K562 (cell line): ENCODE measurements at regions not wholly inside any gene's neighbourhood (a gene's known extent, or its start where the extent isn't known, plus 50 kb on each side); places are given as distances from the start of the nearest gene placed in this dataset.
"Not testable (repeated sequence)": the region's sequence is repeated elsewhere in the genome, so short reads cannot be mapped to it uniquely, and the experiment has no call there.

Experiments
- ATAC-seq: fragments of 200-7000 bp; cut with Tn5 transposase; 3 replicates; pipeline ENCODE4 v1.9.1; 2020; ENCODE audit warnings: moderate library complexity
- BruUV-seq: library from RNA; stranded (reverse); fragments of 400-500 nt; replicated peaks from 2 replicates; lab custom pipeline; 2021; lab: Mats Ljungman, UMichigan
- CTCF ChIA-PET: fragments of 300-600 bp; formaldehyde crosslinking; extraction: SDS; loops from one replicate; lab custom pipeline; 2021; ENCODE audit warnings: low intra/inter-chr PET ratio; lab: Yijun Ruan, JAX
- POLR2A ChIA-PET: fragments of 300-600, 350-650 bp; sonication (Branson Sonifier 250); formaldehyde crosslinking; extraction: SDS; loops from one replicate; lab custom pipeline; 2021; ENCODE audit warnings: antibody characterized with exemption, inconsistent platforms; lab: Yijun Ruan, JAX
- DNase-seq, 4 experiments: peaks; one replicate each; pipeline versions ENCODE4 v3.0.0 to v3.0.0-alpha.2; 2011 to 2018; ENCODE audit warnings: low spot score in 3 of 4, mixed read lengths in 3 of 4; ENCODE audit errors: extremely low read depth in 1 of 4
- FAIRE-seq: peaks from 2 replicates; lab custom pipeline; 2011; peaks lifted over from hg19 to GRCh38; lab: Jason Lieb, UNC
- H2AFZ ChIP-seq: 2 replicates; pipeline ENCODE4 v1.6.0; 2011; ENCODE audit warnings: low read depth, low read length, control low read depth, inconsistent platforms
- H3K27ac ChIP-seq: fragments of 200-600 bp; 3 replicates; pipeline ENCODE4 v1.8.0; 2011; ENCODE audit warnings: low read depth, mild to moderate bottlenecking, control low read depth, inconsistent platforms, low read length, moderate library complexity, mixed read lengths; ENCODE audit errors: extremely low read depth
- H3K27me3 ChIP-seq, 2 experiments: fragments of 300-600 bp in 1 of 2; 2 replicates in 1 of 2; 3 replicates in 1 of 2; pipeline versions ENCODE4 v1.6.0 to v1.8.0; 2011; ENCODE audit warnings: inconsistent platforms in 2 of 2, low read length in 2 of 2, mild to moderate bottlenecking in 1 of 2, mixed read lengths in 1 of 2, moderate library complexity in 1 of 2; ENCODE audit not compliant: control insufficient read depth in 2 of 2, insufficient read depth in 2 of 2
- H3K36me3 ChIP-seq: fragments of 300-600 bp; 3 replicates; pipeline ENCODE4 v1.8.0; 2011; ENCODE audit warnings: mild to moderate bottlenecking, low read length, inconsistent platforms; ENCODE audit not compliant: control insufficient read depth, insufficient read depth
- H3K4me1 ChIP-seq, 2 experiments: fragments of 200-600 bp in 1 of 2; replicated peaks in 1 of 2; 2 replicates in 1 of 2; 3 replicates in 1 of 2; pipeline versions ENCODE4 v1.5.1 to v1.8.0; 2011; ENCODE audit warnings: inconsistent platforms in 2 of 2, low read length in 2 of 2, mild to moderate bottlenecking in 1 of 2, mixed read lengths in 1 of 2, moderate library complexity in 1 of 2; ENCODE audit not compliant: control insufficient read depth in 2 of 2, insufficient read depth in 2 of 2
- H3K4me2 ChIP-seq: 2 replicates; pipeline ENCODE4 v1.6.1; 2011; ENCODE audit warnings: low read length, control low read depth, inconsistent platforms, mixed read lengths; ENCODE audit not compliant: insufficient read depth
- H3K4me3 ChIP-seq: fragments of 200-600 bp; sonication (generic), shearing (Covaris generic); 2 replicates; pipeline ENCODE4 v1.5.1; 2016; ENCODE audit warnings: control low read depth, inconsistent platforms
- H3K79me2 ChIP-seq: fragments of 200-600 bp; 3 replicates; pipeline ENCODE4 v1.8.0; 2011; ENCODE audit warnings: low read length, inconsistent platforms; ENCODE audit not compliant: control insufficient read depth, insufficient read depth
- H3K9ac ChIP-seq, 2 experiments: 2 replicates each; pipeline versions ENCODE4 v1.6.0 to v1.6.1; 2011; ENCODE audit warnings: low read depth in 2 of 2, low read length in 2 of 2, control low read depth in 1 of 2, inconsistent platforms in 1 of 2, mild to moderate bottlenecking in 1 of 2, mixed read lengths in 1 of 2; ENCODE audit not compliant: insufficient read depth in 1 of 2
- H3K9me1 ChIP-seq: one replicate; pipeline ENCODE4 v1.6.0; 2011; ENCODE audit warnings: inconsistent platforms, mild to moderate bottlenecking, low read length, moderate library complexity; ENCODE audit not compliant: control insufficient read depth, insufficient read depth
- H3K9me3 ChIP-seq: replicated peaks from 2 replicates; pipeline ENCODE4 v1.5.1; 2011; ENCODE audit warnings: low read depth, low read length, inconsistent platforms; ENCODE audit not compliant: control insufficient read depth, insufficient read depth
- H4K20me1 ChIP-seq: replicated peaks from 2 replicates; pipeline ENCODE4 v1.6.1; 2011; ENCODE audit warnings: low read length, inconsistent platforms, mixed read lengths; ENCODE audit not compliant: control insufficient read depth, insufficient read depth
- DACH1 ChIP-seq: fragments of 450-650 bp; IDR thresholded peaks from 2 replicates; pipeline ENCODE4 v1.6.1; 2018; ENCODE audit not compliant: partially characterized antibody
- NRF1 ChIP-seq, 2 experiments: fragments of 450-650 bp; IDR thresholded peaks in 1 of 2; conservative IDR thresholded peaks in 1 of 2; 2 replicates each; pipeline ENCODE4 v1.6.1; 2014; ENCODE audit warnings: mild to moderate bottlenecking in 2 of 2
- WGBS: fragments of 100-300 bp; shearing (Covaris generic); methylation state at CpG from one replicate; pipeline ENCODE4 v1.1.6; 2016; ENCODE audit warnings: low coverage, mixed read lengths; ENCODE audit not compliant: insufficient coverage; ENCODE audit errors: missing lambda C conversion rate; 5-methylcytosine and 5-hydroxymethylcytosine counted together
- in situ Hi-C: fragments of 300-500 bp; cut with MboI; formaldehyde crosslinking; loops from 4 replicates; pipeline ENCODE4 v1.15.0; 2018; ENCODE audit warnings: inconsistent platforms, mixed read lengths
- intact Hi-C: fragments of 100-400 bp; cut with micrococcal nuclease; formaldehyde crosslinking; loops from 2 replicates; pipeline ENCODE4 v1.14.2; 2022
- TF ChIP-seq, protein P1 (sequence below): fragments of 250-450 bp; sonication (Bioruptor Pico); IDR thresholded peaks from 2 replicates; pipeline ENCODE4 v1.6.1; 2021; ENCODE audit warnings: mild to moderate bottlenecking

DNA sequence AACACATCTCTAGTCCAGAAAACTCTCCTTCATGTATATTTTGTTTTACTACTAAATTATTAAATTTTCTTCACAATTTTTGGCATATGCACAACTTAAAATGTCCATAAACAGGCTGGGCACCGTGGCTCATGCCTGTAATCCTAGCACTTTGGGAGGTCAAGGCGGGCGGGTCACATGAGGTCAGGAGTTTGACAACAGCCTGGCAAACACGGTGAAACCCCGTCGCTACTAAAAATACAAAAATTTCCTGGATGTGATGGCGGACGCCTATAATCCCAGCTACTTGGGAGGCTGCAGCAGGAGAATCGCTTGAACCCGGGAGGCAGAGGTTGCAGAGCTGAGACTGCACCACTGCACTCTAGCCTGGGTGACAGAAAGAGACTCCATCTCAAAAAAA, 739.9 kb upstream of the LRRTM4 start:
- H3K36me3 ChIP-seq, H3K4me1 ChIP-seq, H3K4me2 ChIP-seq, H3K79me2 ChIP-seq, H2AFZ ChIP-seq, intact Hi-C loops, ATAC-seq, DNase-seq, H3K27me3 ChIP-seq, H4K20me1 ChIP-seq, POLR2A ChIA-PET, H3K9me1 ChIP-seq, H3K4me3 ChIP-seq, H3K27ac ChIP-seq, H3K9me3 ChIP-seq, in situ Hi-C loops, CTCF ChIA-PET, H3K9ac ChIP-seq, FAIRE-seq, BruUV-seq: not testable (repeated sequence)
- 23% methylated on average over 10 of the region's 10 CpGs for WGBS

DNA sequence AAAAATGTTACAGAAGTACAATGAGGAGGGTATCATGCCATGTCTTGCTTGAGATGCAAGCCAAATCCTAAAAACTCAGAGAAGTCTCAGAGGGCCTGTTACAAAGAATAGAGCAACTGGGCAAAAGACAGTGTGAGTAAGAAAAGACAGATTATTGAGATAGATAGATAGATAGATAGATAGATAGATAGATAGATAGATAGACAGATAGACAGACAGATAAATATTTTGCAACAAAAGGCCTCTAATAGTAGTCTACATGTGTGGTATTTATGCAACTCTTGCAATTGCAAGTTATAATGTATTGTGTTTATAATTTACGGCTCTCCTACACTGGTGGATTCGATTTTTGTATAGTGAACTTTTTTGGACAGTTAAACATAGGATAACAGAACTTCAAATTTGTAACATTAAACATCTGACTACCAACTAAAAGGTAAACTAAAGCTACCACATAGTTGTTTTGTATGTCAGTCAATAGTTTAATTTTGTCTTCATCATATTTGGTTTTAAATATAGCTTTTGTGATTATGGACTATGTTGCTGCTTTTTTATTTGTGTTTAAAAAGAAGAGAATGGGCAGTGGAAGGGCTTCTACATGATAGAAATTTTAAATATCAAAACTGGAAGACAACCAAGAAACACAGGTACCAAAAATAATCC, 740.7 kb upstream of the LRRTM4 start:
- no TSS peak for BruUV-seq
- H3K9ac ChIP-seq = no peak overlapping the region
- ChIA-PET CTCF (no interaction called here), POLR2A (no interaction called here)
- H3K9me1 ChIP-seq = no peaks in the 10 kb centered on the region
- no peaks in the 10 kb centered on the region for H3K27me3 ChIP-seq
- in situ Hi-C loops (no loop called here), intact Hi-C loops (no loop called here)
- H3K27ac ChIP-seq = no peak overlapping the region
- no peaks in the 10 kb centered on the region for H3K9me3 ChIP-seq
- DNase-seq (no peak), ATAC-seq (no peak), FAIRE-seq (no peak)
- H3K4me2 ChIP-seq = no peak overlapping the region
- H4K20me1 ChIP-seq = no peaks in the 10 kb centered on the region
- no peak for TF ChIP-seq NRF1 (conservative IDR thresholded peaks at IDR 0.05 in 1 of 2, IDR thresholded peaks at IDR 0.05 in 1 of 2)
- peak; percentile 52 for TF ChIP-seq DACH1
- TF ChIP-seq, protein P1, sequence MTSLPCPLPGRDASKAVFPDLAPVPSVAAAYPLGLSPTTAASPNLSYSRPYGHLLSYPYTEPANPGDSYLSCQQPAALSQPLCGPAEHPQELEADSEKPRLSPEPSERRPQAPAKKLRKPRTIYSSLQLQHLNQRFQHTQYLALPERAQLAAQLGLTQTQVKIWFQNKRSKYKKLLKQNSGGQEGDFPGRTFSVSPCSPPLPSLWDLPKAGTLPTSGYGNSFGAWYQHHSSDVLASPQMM (CRISPR knock-in tag) = no peak
- no peaks in the 10 kb centered on the region for H3K36me3 ChIP-seq
- no peaks in the 10 kb centered on the region for H3K4me1 ChIP-seq
- H2AFZ ChIP-seq = no peak overlapping the region
- WGBS = 41% methylated on average over 2 of the region's 2 CpGs
- H3K4me3 ChIP-seq = no peak overlapping the region
- no peaks in the 10 kb centered on the region for H3K79me2 ChIP-seq
